Esophagus muscularis mucosa (tissue), 3 donors: ENCODE measurements at regions not wholly inside any gene's neighbourhood (a gene's known extent, or its start where the extent isn't known, plus 50 kb on each side); places are given as distances from the start of the nearest gene placed in this dataset.

ENCODE experiments used
- EP300 ChIP-seq: sonication (generic); formaldehyde crosslinking; IDR thresholded peaks from one replicate; pipeline ENCODE4 v1.6.1; 2017; ENCODE audit warnings: antibody characterized with exemption
- TF ChIP-seq, protein P1 (sequence below), 3 experiments: fragments of 200-600 bp in 2 of 3; fragments of 450-650 bp in 1 of 3; sonication (generic) in 2 of 3; IDR thresholded peaks; one replicate each; pipeline ENCODE4 v1.5.1; 2017 to 2019; ENCODE audit warnings: antibody characterized with exemption in 3 of 3, mild to moderate bottlenecking in 2 of 3, moderate library complexity in 1 of 3

GRCh38 chr4:163709601-163710000 lies 215.1 kb downstream of the TMA16 start:
- TF ChIP-seq, protein P1, sequence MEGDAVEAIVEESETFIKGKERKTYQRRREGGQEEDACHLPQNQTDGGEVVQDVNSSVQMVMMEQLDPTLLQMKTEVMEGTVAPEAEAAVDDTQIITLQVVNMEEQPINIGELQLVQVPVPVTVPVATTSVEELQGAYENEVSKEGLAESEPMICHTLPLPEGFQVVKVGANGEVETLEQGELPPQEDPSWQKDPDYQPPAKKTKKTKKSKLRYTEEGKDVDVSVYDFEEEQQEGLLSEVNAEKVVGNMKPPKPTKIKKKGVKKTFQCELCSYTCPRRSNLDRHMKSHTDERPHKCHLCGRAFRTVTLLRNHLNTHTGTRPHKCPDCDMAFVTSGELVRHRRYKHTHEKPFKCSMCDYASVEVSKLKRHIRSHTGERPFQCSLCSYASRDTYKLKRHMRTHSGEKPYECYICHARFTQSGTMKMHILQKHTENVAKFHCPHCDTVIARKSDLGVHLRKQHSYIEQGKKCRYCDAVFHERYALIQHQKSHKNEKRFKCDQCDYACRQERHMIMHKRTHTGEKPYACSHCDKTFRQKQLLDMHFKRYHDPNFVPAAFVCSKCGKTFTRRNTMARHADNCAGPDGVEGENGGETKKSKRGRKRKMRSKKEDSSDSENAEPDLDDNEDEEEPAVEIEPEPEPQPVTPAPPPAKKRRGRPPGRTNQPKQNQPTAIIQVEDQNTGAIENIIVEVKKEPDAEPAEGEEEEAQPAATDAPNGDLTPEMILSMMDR (IDR thresholded peaks at IDR 0.05): no peak
- TF ChIP-seq EP300: no peak
